Upper lobe of left lung (tissue), 6 donors: ENCODE measurements at regions not wholly inside any gene's neighbourhood (a gene's known extent, or its start where the extent isn't known, plus 50 kb on each side); places are given as distances from the start of the nearest gene placed in this dataset.

Experiments
- ATAC-seq, 2 donors: fragments of 200-7000 bp; cut with Tn5 transposase; one replicate each; pipeline ENCODE4 v1.9.1; 2022; ENCODE audit warnings: mild to moderate bottlenecking in 2 of 2, moderate library complexity in 2 of 2; ENCODE audit not compliant: low FRiP score in 2 of 2
- DNase-seq, 2 donors: peaks; one replicate each; pipeline ENCODE4 v3.0.0-alpha.2; 2019 to 2020
- H3K27ac ChIP-seq, 4 donors: fragments of 200-600 bp; sonication (generic); one replicate each; pipeline ENCODE4 v1.5.1; 2016 to 2019
- H3K27me3 ChIP-seq, 4 donors: fragments of 200-600 bp; sonication (generic); one replicate each; pipeline ENCODE4 v1.5.1; 2017 to 2019
- H3K36me3 ChIP-seq, 4 donors: fragments of 200-600 bp; sonication (generic); one replicate each; pipeline ENCODE4 v1.5.1; 2016 to 2019
- H3K4me1 ChIP-seq, 4 donors: fragments of 200-600 bp; sonication (generic); one replicate each; pipeline ENCODE4 v1.5.1; 2018 to 2019
- H3K4me3 ChIP-seq, 4 donors: fragments of 200-600 bp; sonication (generic); one replicate each; pipeline ENCODE4 v1.5.1; 2017 to 2019; ENCODE audit warnings: mild to moderate bottlenecking in 2 of 4, moderate library complexity in 1 of 4
- H3K9me3 ChIP-seq, 4 donors: fragments of 200-600 bp; sonication (generic); one replicate each; pipeline ENCODE4 v1.5.1; 2018 to 2019
- EP300 ChIP-seq, 4 donors: sonication (generic); formaldehyde crosslinking; IDR thresholded peaks; one replicate each; pipeline ENCODE4 v1.5.1; 2017; ENCODE audit warnings: antibody characterized with exemption in 4 of 4, control low read depth in 2 of 4
- POLR2A ChIP-seq, 4 donors: fragments of 450-650 bp; IDR thresholded peaks; one replicate each; pipeline ENCODE4 v1.5.1; 2016 to 2017; ENCODE audit warnings: antibody characterized with exemption in 4 of 4, mild to moderate bottlenecking in 2 of 4
- POLR2AphosphoS5 ChIP-seq, 2 donors: sonication (generic); formaldehyde crosslinking; IDR thresholded peaks; one replicate each; pipeline ENCODE4 v1.5.1; 2017; ENCODE audit warnings: antibody characterized with exemption in 2 of 2
- WGBS, 2 donors: methylation state at CpG; one replicate each; pipeline ENCODE4 v1.1.5; 2017 to 2018; 5-methylcytosine and 5-hydroxymethylcytosine counted together
- TF ChIP-seq, protein P1 (sequence below), 6 experiments: fragments of 450-650 bp in 4 of 6; fragments of 200-600 bp in 2 of 6; sonication (generic) in 2 of 6; IDR thresholded peaks; one replicate each; pipeline ENCODE4 v1.5.1; 2016 to 2019; ENCODE audit warnings: antibody characterized with exemption in 6 of 6
- donor health status: DM: no; HTN: no; CAD: no; lungs with moderate emphysema.
- donor health status: DM: no; HTN: yes; CAD: no; lungs with severe emphysema.

DNA sequence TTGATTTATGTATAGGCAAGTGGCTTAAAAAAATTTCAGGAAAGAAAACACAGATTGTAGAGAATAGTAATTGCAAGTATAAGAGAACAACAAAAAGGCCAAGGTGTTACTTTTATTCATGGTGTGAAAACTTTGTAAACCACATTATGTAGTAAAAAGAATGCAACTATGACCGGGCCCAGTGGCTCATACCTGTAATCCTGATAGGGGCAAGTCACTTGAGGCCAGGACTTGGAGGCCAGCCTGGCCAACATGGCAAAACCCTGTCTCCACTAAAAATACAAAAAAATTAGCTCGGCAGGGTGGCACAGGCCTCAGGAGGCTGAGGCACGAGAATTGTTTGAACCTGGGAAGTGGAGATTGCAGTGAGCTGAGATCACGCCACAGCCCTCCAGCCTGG lies 131.7 kb downstream of the DCK start:
- no peak for ATAC-seq
- DNase-seq: no peak
- Histone ChIP-seq H3K4me1 (no peaks in the 10 kb centered on the region), H3K4me3 (no peak overlapping the region), H3K27ac (no peak overlapping the region), H3K9me3 (peaks cover 0 to 6% (median 0%) of the 10 kb centered on the region in 4 donors), H3K27me3 (no peaks in the 10 kb centered on the region), H3K36me3 (no peaks in the 10 kb centered on the region)
- 83 to 85% methylated on average over 4 of the region's 4 CpGs for WGBS, 2 donors
- no peak for TF ChIP-seq POLR2A (IDR thresholded peaks at IDR 0.05)
- no peak for TF ChIP-seq POLR2AphosphoS5 (IDR thresholded peaks at IDR 0.05)
- TF ChIP-seq, protein P1, sequence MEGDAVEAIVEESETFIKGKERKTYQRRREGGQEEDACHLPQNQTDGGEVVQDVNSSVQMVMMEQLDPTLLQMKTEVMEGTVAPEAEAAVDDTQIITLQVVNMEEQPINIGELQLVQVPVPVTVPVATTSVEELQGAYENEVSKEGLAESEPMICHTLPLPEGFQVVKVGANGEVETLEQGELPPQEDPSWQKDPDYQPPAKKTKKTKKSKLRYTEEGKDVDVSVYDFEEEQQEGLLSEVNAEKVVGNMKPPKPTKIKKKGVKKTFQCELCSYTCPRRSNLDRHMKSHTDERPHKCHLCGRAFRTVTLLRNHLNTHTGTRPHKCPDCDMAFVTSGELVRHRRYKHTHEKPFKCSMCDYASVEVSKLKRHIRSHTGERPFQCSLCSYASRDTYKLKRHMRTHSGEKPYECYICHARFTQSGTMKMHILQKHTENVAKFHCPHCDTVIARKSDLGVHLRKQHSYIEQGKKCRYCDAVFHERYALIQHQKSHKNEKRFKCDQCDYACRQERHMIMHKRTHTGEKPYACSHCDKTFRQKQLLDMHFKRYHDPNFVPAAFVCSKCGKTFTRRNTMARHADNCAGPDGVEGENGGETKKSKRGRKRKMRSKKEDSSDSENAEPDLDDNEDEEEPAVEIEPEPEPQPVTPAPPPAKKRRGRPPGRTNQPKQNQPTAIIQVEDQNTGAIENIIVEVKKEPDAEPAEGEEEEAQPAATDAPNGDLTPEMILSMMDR (IDR thresholded peaks at IDR 0.05): no peak
- no peak for TF ChIP-seq EP300 (IDR thresholded peaks at IDR 0.05)

DNA sequence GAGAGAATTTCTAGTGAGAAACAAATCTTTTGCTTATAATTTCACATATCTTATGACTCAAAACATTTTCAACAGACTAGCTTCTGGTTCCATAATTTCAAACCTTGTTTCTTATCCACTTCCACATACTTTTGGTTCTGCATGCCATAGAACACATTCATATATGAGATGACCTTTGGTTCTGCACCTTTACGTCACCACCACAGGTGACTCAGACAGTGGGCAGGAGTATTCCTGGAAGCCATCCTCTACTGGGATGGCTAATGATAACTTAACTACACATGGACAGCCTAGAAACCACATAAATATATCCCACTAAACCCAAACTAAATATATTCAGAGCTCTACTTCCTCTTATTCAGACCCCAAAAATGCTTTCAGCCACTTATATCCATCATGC lies 133.3 kb downstream of the DCK start:
- no peak for TF ChIP-seq POLR2AphosphoS5 (IDR thresholded peaks at IDR 0.05)
- TF ChIP-seq EP300 (IDR thresholded peaks at IDR 0.05): no peak
- no peak for TF ChIP-seq POLR2A (IDR thresholded peaks at IDR 0.05)
- TF ChIP-seq, protein P1 (IDR thresholded peaks at IDR 0.05): no peak
- Histone ChIP-seq H3K27ac (no peak overlapping the region), H3K9me3 (no peaks in the 10 kb centered on the region), H3K27me3 (no peaks in the 10 kb centered on the region), H3K4me3 (no peak overlapping the region), H3K36me3 (no peaks in the 10 kb centered on the region), H3K4me1 (no peaks in the 10 kb centered on the region)
- ATAC-seq: no peak
- DNase-seq: no peak
- 77 to 89% methylated on average over 1 of the region's 1 CpG for WGBS, 2 donors

DNA sequence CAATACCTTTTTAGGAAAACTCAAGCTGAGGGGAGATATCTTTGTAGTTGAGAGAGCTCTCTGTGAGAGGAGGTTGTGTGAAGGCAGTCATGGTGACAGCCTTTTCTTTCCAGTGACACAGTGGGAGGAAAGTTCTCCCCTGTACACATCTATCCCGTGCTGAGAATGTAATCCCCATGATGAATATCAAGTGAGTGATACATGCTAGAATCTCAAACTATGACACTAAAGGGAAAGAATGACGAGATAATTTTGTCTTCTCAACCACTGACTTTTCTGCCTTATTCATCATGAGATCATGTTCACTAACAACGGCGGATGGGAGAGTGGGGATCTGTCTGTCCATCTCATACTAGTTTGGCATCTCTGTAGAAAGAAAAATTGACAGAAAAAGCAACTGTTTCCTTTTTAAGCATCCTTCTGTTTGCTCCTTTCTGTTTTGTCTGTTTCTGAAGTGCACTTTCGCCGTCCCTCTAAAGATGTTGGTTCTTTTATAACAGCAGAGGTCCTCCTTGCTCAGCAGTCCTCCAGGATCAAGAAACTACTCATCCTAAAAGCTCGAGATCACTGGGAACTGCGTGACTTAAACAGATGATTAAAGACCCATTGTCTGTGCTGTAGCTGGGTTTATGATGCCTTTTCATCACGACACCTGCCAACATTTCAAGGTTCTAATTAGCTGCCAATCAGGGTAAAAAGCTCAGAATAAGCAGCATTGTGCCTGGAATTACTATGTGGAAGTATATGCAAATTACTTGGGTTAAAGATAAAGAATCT lies 137.6 kb downstream of the DCK start:
- no peak for DNase-seq
- Histone ChIP-seq H3K27me3 (no peaks in the 10 kb centered on the region), H3K4me3 (no peak overlapping the region), H3K4me1 (no peaks in the 10 kb centered on the region), H3K27ac (no peak overlapping the region), H3K36me3 (no peaks in the 10 kb centered on the region), H3K9me3 (no peaks in the 10 kb centered on the region)
- peak in 1 of 2 donors; percentile 65 for ATAC-seq
- TF ChIP-seq POLR2A (IDR thresholded peaks at IDR 0.05) (no peak), POLR2AphosphoS5 (IDR thresholded peaks at IDR 0.05) (no peak), EP300 (IDR thresholded peaks at IDR 0.05) (no peak)
- TF ChIP-seq, protein P1 (IDR thresholded peaks at IDR 0.05): no peak
- 68 to 72% methylated on average over 9 of the region's 9 CpGs for WGBS, 2 donors

DNA sequence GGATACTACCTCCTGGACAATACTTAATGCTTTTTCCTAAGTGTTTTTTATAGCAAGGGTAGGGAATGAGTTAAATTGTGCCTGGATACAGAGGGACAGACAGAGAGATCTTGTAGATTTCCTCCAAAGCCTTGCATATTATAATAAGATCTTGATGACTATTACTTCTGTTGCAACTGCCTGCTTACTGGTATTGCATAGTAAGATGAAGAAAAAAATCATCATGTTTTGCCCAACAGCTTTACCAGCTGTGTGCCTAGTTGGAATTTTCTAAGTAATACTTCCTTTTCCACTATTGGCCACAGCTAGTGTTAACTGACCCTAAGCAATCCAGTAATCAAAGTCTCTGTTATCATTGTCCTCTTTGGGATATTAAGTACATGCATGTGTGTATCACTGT lies 139.0 kb downstream of the DCK start:
- TF ChIP-seq, protein P1 (IDR thresholded peaks at IDR 0.05): no peak
- DNase-seq: no peak
- H3K4me1 ChIP-seq: no peaks in the 10 kb centered on the region
- H3K36me3 ChIP-seq: no peaks in the 10 kb centered on the region
- no peaks in the 10 kb centered on the region for H3K9me3 ChIP-seq
- H3K27ac ChIP-seq: no peak overlapping the region
- H3K4me3 ChIP-seq: no peak overlapping the region
- no peaks in the 10 kb centered on the region for H3K27me3 ChIP-seq
- no peak for ATAC-seq

DNA sequence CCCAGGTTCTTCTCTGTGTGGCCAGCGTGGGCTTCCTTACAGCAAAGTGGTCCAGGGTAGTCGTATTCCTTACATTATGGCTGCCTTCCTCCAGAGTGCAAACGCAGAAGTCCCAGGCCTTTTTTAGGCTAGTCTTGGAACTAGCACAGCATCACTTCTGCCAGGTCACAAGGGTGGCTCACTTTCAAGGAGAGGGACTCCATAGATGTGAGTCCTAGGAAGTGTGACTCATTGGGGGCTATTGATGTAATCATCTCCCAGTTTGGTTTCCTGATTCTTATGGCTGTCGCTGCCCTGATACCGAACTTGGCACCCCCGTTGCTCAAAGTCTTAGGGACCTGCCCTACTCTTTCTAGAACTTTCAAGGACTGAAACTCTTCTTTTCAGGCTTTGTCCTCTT lies 140.0 kb downstream of the DCK start:
- DNase-seq (no peak), ATAC-seq (no peak)
- TF ChIP-seq, protein P1 (IDR thresholded peaks at IDR 0.05): no peak
- TF ChIP-seq POLR2AphosphoS5 (IDR thresholded peaks at IDR 0.05): no peak
- no peak for TF ChIP-seq EP300 (IDR thresholded peaks at IDR 0.05)
- TF ChIP-seq POLR2A (IDR thresholded peaks at IDR 0.05): no peak
- WGBS, 2 donors: 84 to 92% methylated on average over 4 to 6 of the region's 6 CpGs
- H3K4me1 ChIP-seq: no peaks in the 10 kb centered on the region
- no peak overlapping the region for H3K4me3 ChIP-seq
- no peaks in the 10 kb centered on the region for H3K27me3 ChIP-seq
- H3K36me3 ChIP-seq: no peaks in the 10 kb centered on the region
- no peaks in the 10 kb centered on the region for H3K9me3 ChIP-seq
- H3K27ac ChIP-seq: no peak overlapping the region
